ENCODE measurements at regions not wholly inside any gene's neighbourhood (a gene's known extent, or its start where the extent isn't known, plus 50 kb on each side); places are given as distances from the start of the nearest gene placed in this dataset.

DNA sequence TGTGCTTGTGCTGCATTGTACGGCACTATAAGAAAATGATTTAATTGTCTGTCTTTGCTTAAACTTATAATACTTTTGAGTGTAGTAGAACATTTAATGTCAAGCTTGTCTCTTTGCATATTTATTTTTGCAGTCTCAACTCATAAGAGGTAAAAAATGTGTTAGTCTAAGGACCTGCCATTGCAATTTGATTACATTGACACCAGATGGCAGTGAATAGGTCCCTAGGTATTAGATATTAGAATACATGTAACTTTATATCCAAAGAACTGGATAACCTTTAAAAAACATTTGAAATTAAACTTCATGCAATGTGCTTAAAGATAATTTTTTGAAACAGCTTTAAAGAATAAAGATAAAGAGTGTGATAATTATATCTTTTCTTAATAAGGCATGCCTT, 1421.3 kb downstream of the OLFM4 start:
- WGBS (ENCODE audit: insufficient coverage): no CpG with 5 or more reads among the region's 1 CpG
- H3K36me3 ChIP-seq (ENCODE audit: control insufficient read depth, insufficient read depth, low read length): no peaks in the 10 kb centered on the region
- no peaks in the 10 kb centered on the region for H3K27me3 ChIP-seq (ENCODE audit: control insufficient read depth, insufficient read depth, low read length)
- Mint-ChIP-seq H3K4me1 (no peaks in the 10 kb centered on the region), H3K27me3 (ENCODE audit: low read depth in 2 of 2) (no peaks in the 10 kb centered on the region), H3K36me3 (no peaks in the 10 kb centered on the region), H3K27ac (no peak overlapping the region), H3K4me3 (no peak overlapping the region), H3K9me3 (peaks cover 15 to 32% of the 10 kb centered on the region in 2 donors)
- H3K27ac ChIP-seq (ENCODE audit: low read length): no peak overlapping the region
- TF ChIP-seq, protein P1, sequence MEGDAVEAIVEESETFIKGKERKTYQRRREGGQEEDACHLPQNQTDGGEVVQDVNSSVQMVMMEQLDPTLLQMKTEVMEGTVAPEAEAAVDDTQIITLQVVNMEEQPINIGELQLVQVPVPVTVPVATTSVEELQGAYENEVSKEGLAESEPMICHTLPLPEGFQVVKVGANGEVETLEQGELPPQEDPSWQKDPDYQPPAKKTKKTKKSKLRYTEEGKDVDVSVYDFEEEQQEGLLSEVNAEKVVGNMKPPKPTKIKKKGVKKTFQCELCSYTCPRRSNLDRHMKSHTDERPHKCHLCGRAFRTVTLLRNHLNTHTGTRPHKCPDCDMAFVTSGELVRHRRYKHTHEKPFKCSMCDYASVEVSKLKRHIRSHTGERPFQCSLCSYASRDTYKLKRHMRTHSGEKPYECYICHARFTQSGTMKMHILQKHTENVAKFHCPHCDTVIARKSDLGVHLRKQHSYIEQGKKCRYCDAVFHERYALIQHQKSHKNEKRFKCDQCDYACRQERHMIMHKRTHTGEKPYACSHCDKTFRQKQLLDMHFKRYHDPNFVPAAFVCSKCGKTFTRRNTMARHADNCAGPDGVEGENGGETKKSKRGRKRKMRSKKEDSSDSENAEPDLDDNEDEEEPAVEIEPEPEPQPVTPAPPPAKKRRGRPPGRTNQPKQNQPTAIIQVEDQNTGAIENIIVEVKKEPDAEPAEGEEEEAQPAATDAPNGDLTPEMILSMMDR (IDR thresholded peaks at IDR 0.05): no peak
- DNase-seq (no peak), ATAC-seq (no peak)
- peaks cover 15% of the 10 kb centered on the region for H3K9me3 ChIP-seq (ENCODE audit: control insufficient read depth, insufficient read depth, low read length)
- intact Hi-C loops (cut with micrococcal nuclease): no loop called here
- no peaks in the 10 kb centered on the region for H3K4me1 ChIP-seq (ENCODE audit: control insufficient read depth, insufficient read depth, low read length)
- H3K4me3 ChIP-seq (ENCODE audit: low read length): no peak overlapping the region

DNA sequence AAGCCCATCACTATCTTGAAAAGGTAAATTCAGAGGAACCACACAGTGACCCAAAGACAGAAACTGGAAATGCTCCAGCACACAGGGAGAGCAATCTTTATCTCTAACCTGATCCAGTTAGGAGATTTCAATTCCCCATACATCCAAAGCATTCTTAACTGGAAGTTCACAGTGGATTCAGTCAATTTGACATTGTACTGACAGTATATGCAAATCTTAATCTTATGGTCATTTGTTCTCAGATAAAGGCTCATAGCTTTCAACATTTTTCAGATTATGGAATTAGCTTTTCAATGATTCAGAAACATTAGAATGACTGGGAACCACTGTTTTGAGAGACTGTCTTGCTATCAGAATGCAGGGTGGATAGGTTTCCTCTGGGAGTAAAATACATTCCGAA, 1455.6 kb downstream of the OLFM4 start:
- Histone ChIP-seq H3K27me3 (ENCODE audit: control insufficient read depth, insufficient read depth, low read length) (no peaks in the 10 kb centered on the region), H3K27ac (ENCODE audit: low read length) (no peak overlapping the region), H3K9me3 (ENCODE audit: control insufficient read depth, insufficient read depth, low read length) (peaks cover 11% of the 10 kb centered on the region), H3K36me3 (ENCODE audit: control insufficient read depth, insufficient read depth, low read length) (no peaks in the 10 kb centered on the region), H3K4me3 (ENCODE audit: low read length) (no peak overlapping the region), H3K4me1 (ENCODE audit: control insufficient read depth, insufficient read depth, low read length) (no peaks in the 10 kb centered on the region)
- TF ChIP-seq, protein P1 (IDR thresholded peaks at IDR 0.05): no peak
- intact Hi-C loops (cut with micrococcal nuclease): no loop called here
- WGBS (ENCODE audit: insufficient coverage): 80% methylated on average over 1 of the region's 1 CpG
- peaks cover 8 to 14% of the 10 kb centered on the region in 2 donors for H3K9me3 Mint-ChIP-seq
- no peak for DNase-seq
- H3K4me3 Mint-ChIP-seq: no peak overlapping the region
- ATAC-seq: no peak
- H3K4me1 Mint-ChIP-seq: no peaks in the 10 kb centered on the region
- peaks cover 8% of the 10 kb centered on the region for H3K36me3 Mint-ChIP-seq
- H3K27ac Mint-ChIP-seq: no peak overlapping the region
- H3K27me3 Mint-ChIP-seq (ENCODE audit: low read depth in 2 of 2): no peaks in the 10 kb centered on the region

DNA sequence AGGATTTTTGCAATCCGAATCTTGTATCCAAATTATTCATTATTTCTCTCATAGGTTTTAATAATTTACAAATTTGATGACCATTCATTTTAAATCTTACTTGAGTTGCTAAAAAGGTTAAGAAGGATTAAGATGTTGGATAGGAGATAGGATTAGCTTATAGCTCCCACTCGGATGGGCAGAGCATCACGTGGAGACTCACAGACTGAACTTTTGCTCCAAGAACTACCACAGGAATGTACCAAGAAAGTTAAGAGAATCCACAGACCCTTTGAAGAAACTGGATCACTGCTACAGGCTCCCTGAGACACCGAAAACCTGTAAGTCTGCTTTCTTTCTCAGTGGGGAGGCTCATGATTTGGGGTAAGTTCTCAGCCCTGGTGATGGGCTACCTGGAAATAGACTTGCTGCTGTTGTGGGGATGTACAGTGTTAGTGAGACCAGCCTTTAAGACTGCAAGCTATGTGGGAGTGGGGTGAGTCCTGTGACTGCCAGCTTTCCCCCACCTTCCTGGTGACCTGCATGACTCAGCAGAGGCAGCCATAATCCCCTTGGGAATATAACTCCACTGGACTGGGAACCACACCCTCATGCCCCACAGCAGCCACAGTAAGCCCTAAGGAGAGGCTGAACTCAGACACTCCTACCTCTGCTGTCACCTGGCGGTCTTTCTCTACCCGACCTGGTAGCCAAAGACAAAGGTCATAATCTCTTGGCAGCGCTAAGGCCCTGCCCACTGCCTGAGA, 1458.0 kb downstream of the OLFM4 start:
- Mint-ChIP-seq H3K27ac (no peak overlapping the region), H3K4me3 (no peak overlapping the region), H3K36me3 (peaks cover 8% of the 10 kb centered on the region), H3K27me3 (ENCODE audit: low read depth in 2 of 2) (no peaks in the 10 kb centered on the region), H3K4me1 (no peaks in the 10 kb centered on the region), H3K9me3 (peaks cover 9 to 25% of the 10 kb centered on the region in 2 donors)
- peaks cover 11% of the 10 kb centered on the region for H3K9me3 ChIP-seq (ENCODE audit: control insufficient read depth, insufficient read depth, low read length)
- H3K27me3 ChIP-seq (ENCODE audit: control insufficient read depth, insufficient read depth, low read length): no peaks in the 10 kb centered on the region
- 74% methylated on average over 6 of the region's 7 CpGs for WGBS (ENCODE audit: insufficient coverage)
- TF ChIP-seq, protein P1 (IDR thresholded peaks at IDR 0.05): no peak
- no peak overlapping the region for H3K27ac ChIP-seq (ENCODE audit: low read length)
- ATAC-seq: no peak
- DNase-seq: no peak
- intact Hi-C loops (cut with micrococcal nuclease): no loop called here
- no peaks in the 10 kb centered on the region for H3K36me3 ChIP-seq (ENCODE audit: control insufficient read depth, insufficient read depth, low read length)
- no peak overlapping the region for H3K4me3 ChIP-seq (ENCODE audit: low read length)
- H3K4me1 ChIP-seq (ENCODE audit: control insufficient read depth, insufficient read depth, low read length): no peaks in the 10 kb centered on the region

DNA sequence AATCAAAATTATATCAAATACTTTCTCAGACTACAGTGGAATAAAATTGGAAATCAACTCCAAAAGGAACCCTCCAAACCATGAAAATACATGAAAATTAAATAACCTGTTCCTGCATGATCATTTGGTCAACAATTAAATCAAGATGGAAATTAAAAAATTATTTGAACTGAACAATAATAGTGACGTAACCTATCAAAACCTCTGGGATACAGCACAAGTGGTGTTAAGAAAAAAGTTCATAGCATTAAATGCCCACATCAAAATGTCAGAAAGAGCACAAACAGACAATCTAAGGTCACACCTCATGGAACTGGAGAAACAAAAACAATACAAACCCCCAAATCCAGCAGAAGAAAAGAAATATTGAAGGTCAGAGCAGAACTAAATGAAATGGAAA, 1460.7 kb downstream of the OLFM4 start:
- H3K27ac ChIP-seq (ENCODE audit: low read length): no peak overlapping the region
- ATAC-seq (no peak), DNase-seq (no peak)
- Mint-ChIP-seq H3K36me3 (peaks cover 8% of the 10 kb centered on the region), H3K27ac (no peak overlapping the region), H3K9me3 (peaks cover 11 to 17% of the 10 kb centered on the region in 2 donors), H3K27me3 (ENCODE audit: low read depth in 2 of 2) (no peaks in the 10 kb centered on the region), H3K4me1 (no peaks in the 10 kb centered on the region), H3K4me3 (no peak overlapping the region)
- H3K36me3 ChIP-seq (ENCODE audit: control insufficient read depth, insufficient read depth, low read length): no peaks in the 10 kb centered on the region
- WGBS (ENCODE audit: insufficient coverage): 100% methylated on average over 1 of the region's 1 CpG
- H3K27me3 ChIP-seq (ENCODE audit: control insufficient read depth, insufficient read depth, low read length): no peaks in the 10 kb centered on the region
- peaks cover 11% of the 10 kb centered on the region for H3K9me3 ChIP-seq (ENCODE audit: control insufficient read depth, insufficient read depth, low read length)
- TF ChIP-seq, protein P1 (IDR thresholded peaks at IDR 0.05): no peak
- intact Hi-C loops (cut with micrococcal nuclease): no loop called here
- H3K4me3 ChIP-seq (ENCODE audit: low read length): no peak overlapping the region
- no peaks in the 10 kb centered on the region for H3K4me1 ChIP-seq (ENCODE audit: control insufficient read depth, insufficient read depth, low read length)
